NCI-H187 treated with DMSO at 0.1 percent for 48 hours (cell line): ENCODE measurements at regions not wholly inside any gene's neighbourhood (a gene's known extent, or its start where the extent isn't known, plus 50 kb on each side); places are given as distances from the start of the nearest gene placed in this dataset.

ENCODE experiments used
- DNase-seq: peaks from one replicate; lab custom pipeline; 2025; lab: John Stamatoyannopoulos, UW

- no peak for DNase-seq
Observed at GRCh38 chr5:67414712-67415111, 218.1 kb upstream of the CD180 start.

- DNase-seq = no peak
Observed at GRCh38 chr5:67413721-67414120, 217.1 kb upstream of the CD180 start.

GRCh38 chr5:67409126-67409777 is 212.7 kb upstream of the CD180 start:
- DNase-seq = no peak

GRCh38 chr5:67407979-67408378 is 211.4 kb upstream of the CD180 start:
- no peak for DNase-seq

- no peak for DNase-seq
Observed at GRCh38 chr5:67405755-67406154, 209.2 kb upstream of the CD180 start.

- DNase-seq = no peak
Observed at GRCh38 chr5:67405101-67405364, 208.4 kb upstream of the CD180 start.

GRCh38 chr5:67404256-67405100 is 207.9 kb upstream of the CD180 start:
- DNase-seq = no peak

- no peak for DNase-seq
Observed at GRCh38 chr5:67402526-67402925, 205.9 kb upstream of the CD180 start.

- DNase-seq = no peak
Observed at GRCh38 chr5:67401172-67401571, 204.6 kb upstream of the CD180 start.

GRCh38 chr5:67400752-67401151 is 204.2 kb upstream of the CD180 start:
- DNase-seq = no peak

GRCh38 chr5:67395790-67396418 is 199.3 kb upstream of the CD180 start:
- DNase-seq = no peak

- no peak for DNase-seq
Observed at GRCh38 chr5:67393211-67393610, 196.6 kb upstream of the CD180 start.

- DNase-seq = no peak
Observed at GRCh38 chr5:67390935-67391334, 194.3 kb upstream of the CD180 start.

- no peak for DNase-seq
Observed at GRCh38 chr5:67383451-67383850, 186.9 kb upstream of the CD180 start.

- no peak for DNase-seq
Observed at GRCh38 chr5:67381236-67381880, 184.8 kb upstream of the CD180 start.

GRCh38 chr5:67380431-67380830 is 183.8 kb upstream of the CD180 start:
- no peak for DNase-seq

GRCh38 chr5:67379753-67380152 is 183.2 kb upstream of the CD180 start:
- DNase-seq = no peak

GRCh38 chr5:67378256-67378655 is 181.7 kb upstream of the CD180 start:
- DNase-seq = peak; percentile 43

GRCh38 chr5:67377631-67378030 is 181.0 kb upstream of the CD180 start:
- DNase-seq = peak; percentile 38

GRCh38 chr5:67375606-67376005 is 179.0 kb upstream of the CD180 start:
- DNase-seq = no peak

- DNase-seq = no peak
Observed at GRCh38 chr5:67374378-67374777, 177.8 kb upstream of the CD180 start.

GRCh38 chr5:67373518-67373917 is 176.9 kb upstream of the CD180 start:
- no peak for DNase-seq

- no peak for DNase-seq
Observed at GRCh38 chr5:67372887-67373286, 176.3 kb upstream of the CD180 start.
